CD8-positive, alpha-beta memory T cell (primary cell): ENCODE measurements at regions not wholly inside any gene's neighbourhood (a gene's known extent, or its start where the extent isn't known, plus 50 kb on each side); places are given as distances from the start of the nearest gene placed in this dataset.
"Not testable (repeated sequence)": the region's sequence is repeated elsewhere in the genome, so short reads cannot be mapped to it uniquely, and the experiment has no call there.

Experiments used
- CTCF ChIA-PET: fragments of 350-600 bp; sonication (Branson Sonifier 250); formaldehyde crosslinking; loops from one replicate; lab custom pipeline; 2021; ENCODE audit warnings: antibody characterized with exemption; lab: Charles Lee
- POLR2A ChIA-PET: fragments of 350-600 bp; sonication (Branson Sonifier 250); formaldehyde crosslinking; loops from one replicate; lab custom pipeline; 2021; ENCODE audit warnings: antibody characterized with exemption; lab: Charles Lee
- DNase-seq, 5 donors: peaks; one replicate each; pipeline versions ENCODE4 v3.0.0 to v3.0.0-alpha.2; 2020 to 2022; ENCODE audit warnings: mixed read lengths in 1 of 5
- H3K27ac ChIP-seq: one replicate; pipeline ENCODE4 v1.7.0; 2013; ENCODE audit warnings: low read depth, mild to moderate bottlenecking, low read length, moderate library complexity
- H3K27me3 ChIP-seq: 2 replicates; pipeline ENCODE4 v1.7.0; 2013; ENCODE audit warnings: low read length, mild to moderate bottlenecking; ENCODE audit not compliant: insufficient read depth, poor library complexity, severe bottlenecking
- H3K36me3 ChIP-seq: 2 replicates; pipeline ENCODE4 v1.7.0; 2013; ENCODE audit warnings: mild to moderate bottlenecking, low read length, moderate library complexity; ENCODE audit not compliant: insufficient read depth
- H3K4me1 ChIP-seq: 2 replicates; pipeline ENCODE4 v1.7.0; 2013; ENCODE audit warnings: mild to moderate bottlenecking, low read length, moderate library complexity; ENCODE audit not compliant: insufficient read depth
- H3K4me3 ChIP-seq: 2 replicates; pipeline ENCODE4 v1.7.0; 2013; ENCODE audit warnings: mild to moderate bottlenecking, low read length
- H3K9me3 ChIP-seq: 2 replicates; pipeline ENCODE4 v1.7.0; 2013; ENCODE audit warnings: mild to moderate bottlenecking, low read length
- H3K27ac Mint-ChIP-seq, 8 donors: one replicate each; pipeline ENCODE4 v1.8.0; 2020 to 2021; ENCODE audit warnings: mixed read lengths in 8 of 8, mild to moderate bottlenecking in 6 of 8, inconsistent platforms in 3 of 8, moderate library complexity in 3 of 8
- H3K27me3 Mint-ChIP-seq, 2 donors: one replicate each; pipeline ENCODE4 v1.8.0; 2020 to 2021; ENCODE audit warnings: mixed read lengths in 2 of 2, mild to moderate bottlenecking in 1 of 2, moderate library complexity in 1 of 2
- H3K36me3 Mint-ChIP-seq, 3 donors: one replicate each; pipeline ENCODE4 v1.8.0; 2020 to 2021; ENCODE audit warnings: mixed read lengths in 3 of 3, inconsistent platforms in 1 of 3, mild to moderate bottlenecking in 1 of 3
- H3K4me1 Mint-ChIP-seq, 3 donors: one replicate each; pipeline ENCODE4 v1.8.0; 2020 to 2021; ENCODE audit warnings: mixed read lengths in 3 of 3, inconsistent platforms in 1 of 3, mild to moderate bottlenecking in 1 of 3
- H3K4me3 Mint-ChIP-seq, 7 donors: one replicate each; pipeline ENCODE4 v1.8.0; 2020 to 2021; ENCODE audit warnings: mixed read lengths in 7 of 7, mild to moderate bottlenecking in 6 of 7, moderate library complexity in 4 of 7, inconsistent platforms in 2 of 7
- H3K9me3 Mint-ChIP-seq, 5 donors: one replicate each; pipeline ENCODE4 v1.8.0; 2020 to 2022; ENCODE audit warnings: mixed read lengths in 5 of 5, mild to moderate bottlenecking in 3 of 5, moderate library complexity in 2 of 5, inconsistent platforms in 1 of 5

DNA sequence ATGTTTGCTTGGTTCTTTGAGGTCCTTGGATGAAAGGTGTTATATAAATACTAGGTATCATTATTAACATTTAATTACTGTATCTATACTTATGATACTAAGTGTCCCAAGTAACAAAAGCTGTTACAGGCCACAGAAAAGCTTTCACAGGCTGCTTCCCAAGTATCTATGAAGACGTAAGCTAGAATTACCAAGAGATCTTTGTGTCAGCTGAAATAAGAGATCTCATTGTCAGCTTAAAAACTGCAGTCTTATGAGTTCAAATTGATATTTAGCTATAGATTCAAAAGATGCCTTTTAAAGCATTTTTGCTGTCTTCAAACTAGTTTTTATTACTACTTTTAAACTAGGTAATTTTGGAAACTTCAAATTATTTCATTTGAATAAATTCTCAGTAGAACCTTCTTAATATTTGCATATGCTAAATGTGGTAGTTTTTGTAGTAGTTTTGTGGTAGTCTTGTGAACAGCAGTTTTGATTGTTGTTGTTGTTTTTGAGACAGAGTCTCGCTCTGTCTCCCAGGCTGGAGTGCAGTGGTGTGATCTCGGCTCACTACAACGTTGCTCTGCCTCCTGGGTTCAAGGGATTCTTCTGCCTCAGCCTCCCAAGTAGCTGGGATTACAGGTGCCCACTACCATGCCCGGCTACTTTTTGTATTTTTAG is 170.0 kb upstream of the RPL34 start:
- Histone ChIP-seq H3K4me1 (peaks cover 7% of the 10 kb centered on the region), H3K27ac (no peak overlapping the region), H3K9me3 (no peaks in the 10 kb centered on the region), H3K27me3 (no peaks in the 10 kb centered on the region), H3K36me3 (no peaks in the 10 kb centered on the region), H3K4me3 (no peak overlapping the region)
- DNase-seq: no peak
- H3K27me3 Mint-ChIP-seq: peaks cover 5 to 14% of the 10 kb centered on the region in 2 donors
- peaks cover 5 to 7% (median 5%) of the 10 kb centered on the region in 3 donors for H3K4me1 Mint-ChIP-seq
- POLR2A ChIA-PET: no interaction called here
- peaks cover 0 to 4% (median 0%) of the 10 kb centered on the region in 5 donors for H3K9me3 Mint-ChIP-seq
- CTCF ChIA-PET: no interaction called here
- no peak overlapping the region for H3K27ac Mint-ChIP-seq
- no peak overlapping the region for H3K4me3 Mint-ChIP-seq
- H3K36me3 Mint-ChIP-seq: peaks cover 0 to 3% (median 0%) of the 10 kb centered on the region in 3 donors

DNA sequence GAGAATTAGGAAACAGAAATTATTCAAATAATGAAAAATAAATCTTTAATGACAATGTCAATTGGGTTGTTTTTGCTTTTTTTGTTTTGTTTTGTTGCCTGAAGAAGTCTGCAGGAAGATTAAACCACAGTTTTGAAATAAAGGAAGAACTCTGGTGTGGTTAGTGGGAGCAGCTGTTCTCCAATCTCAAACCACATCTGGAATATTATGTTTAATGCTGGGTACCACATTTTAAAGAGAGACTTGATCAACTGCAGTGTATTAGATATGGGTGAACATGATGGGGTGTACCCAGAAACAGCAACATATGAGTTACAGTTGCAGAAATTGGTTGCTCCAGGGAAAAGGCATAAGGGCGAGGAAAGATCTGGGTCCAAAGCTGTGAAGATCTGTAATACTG is 171.2 kb upstream of the RPL34 start:
- H3K27me3 Mint-ChIP-seq: peaks cover 5 to 14% of the 10 kb centered on the region in 2 donors
- H3K27ac Mint-ChIP-seq: no peak overlapping the region
- peaks cover 7% of the 10 kb centered on the region for H3K4me1 ChIP-seq
- CTCF ChIA-PET: no interaction called here
- peaks cover 5 to 7% (median 5%) of the 10 kb centered on the region in 3 donors for H3K4me1 Mint-ChIP-seq
- no peak overlapping the region for H3K4me3 ChIP-seq
- H3K4me3 Mint-ChIP-seq: no peak overlapping the region
- no peak for DNase-seq
- peaks cover 0 to 4% (median 0%) of the 10 kb centered on the region in 5 donors for H3K9me3 Mint-ChIP-seq
- no peaks in the 10 kb centered on the region for H3K27me3 ChIP-seq
- H3K27ac ChIP-seq: no peak overlapping the region
- POLR2A ChIA-PET: no interaction called here
- no peaks in the 10 kb centered on the region for H3K36me3 ChIP-seq
- peaks cover 0 to 3% (median 0%) of the 10 kb centered on the region in 3 donors for H3K36me3 Mint-ChIP-seq
- H3K9me3 ChIP-seq: no peaks in the 10 kb centered on the region

DNA sequence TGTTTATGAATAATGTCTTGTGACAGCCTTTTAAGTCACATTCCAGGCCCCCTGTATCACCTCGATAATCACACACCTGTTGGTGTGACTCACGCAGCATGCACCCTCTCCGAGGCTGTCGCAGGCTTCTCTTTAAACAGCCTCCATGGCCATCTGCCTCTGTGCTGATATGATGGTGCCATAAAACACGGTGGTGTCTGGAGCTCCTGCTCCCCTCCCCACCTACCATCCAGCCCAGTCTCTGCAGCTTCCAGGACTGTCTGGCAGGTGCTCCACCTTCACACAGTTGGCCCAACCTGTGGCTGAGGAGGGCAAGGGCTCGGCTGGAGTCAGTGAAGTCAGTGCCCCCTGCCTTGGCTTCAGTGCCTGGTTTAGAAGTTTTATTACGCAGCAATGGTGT is 173.8 kb upstream of the RPL34 start:
- ChIA-PET CTCF (no interaction called here), POLR2A (no interaction called here)
- peaks cover 1 to 9% of the 10 kb centered on the region in 2 donors for H3K27me3 Mint-ChIP-seq
- no peaks in the 10 kb centered on the region for H3K9me3 ChIP-seq
- H3K27ac Mint-ChIP-seq: no peak overlapping the region
- peaks cover 0 to 4% (median 0%) of the 10 kb centered on the region in 5 donors for H3K9me3 Mint-ChIP-seq
- H3K4me3 ChIP-seq: no peak overlapping the region
- H3K4me1 ChIP-seq: peaks cover 7% of the 10 kb centered on the region
- DNase-seq: no peak
- H3K4me3 Mint-ChIP-seq: no peak overlapping the region
- no peaks in the 10 kb centered on the region for H3K36me3 ChIP-seq
- peaks cover 0 to 1% (median 0%) of the 10 kb centered on the region in 3 donors for H3K36me3 Mint-ChIP-seq
- no peaks in the 10 kb centered on the region for H3K27me3 ChIP-seq
- H3K27ac ChIP-seq: no peak overlapping the region
- peaks cover 5 to 7% (median 6%) of the 10 kb centered on the region in 3 donors for H3K4me1 Mint-ChIP-seq

DNA sequence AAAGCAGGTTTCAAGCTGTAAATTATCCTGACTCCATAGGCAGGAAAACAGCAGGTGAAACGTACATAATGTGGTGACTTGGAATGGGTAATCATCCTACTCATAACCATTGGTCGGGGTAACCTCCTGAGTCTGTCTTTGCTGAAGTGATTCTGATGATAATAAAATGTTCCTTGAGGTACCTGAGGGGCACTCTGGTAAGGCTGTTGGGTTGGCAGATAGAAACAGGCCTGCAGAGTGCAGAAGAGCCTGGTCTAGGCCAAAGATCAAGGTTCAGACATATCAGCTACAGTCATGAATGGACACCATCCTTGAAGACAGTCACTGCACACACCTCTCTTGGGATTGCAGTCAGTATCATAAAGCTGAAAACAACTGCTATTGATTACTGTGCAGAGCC is 174.7 kb upstream of the RPL34 start:
- peaks cover 1 to 9% of the 10 kb centered on the region in 2 donors for H3K27me3 Mint-ChIP-seq
- Histone ChIP-seq H3K36me3 (no peaks in the 10 kb centered on the region), H3K9me3 (no peaks in the 10 kb centered on the region), H3K27ac (no peak overlapping the region), H3K27me3 (no peaks in the 10 kb centered on the region), H3K4me3 (no peak overlapping the region), H3K4me1 (peaks cover 7% of the 10 kb centered on the region)
- no peak for DNase-seq
- peaks cover 5 to 7% (median 6%) of the 10 kb centered on the region in 3 donors for H3K4me1 Mint-ChIP-seq
- no peak overlapping the region for H3K27ac Mint-ChIP-seq
- peaks cover 0 to 1% (median 0%) of the 10 kb centered on the region in 3 donors for H3K36me3 Mint-ChIP-seq
- H3K9me3 Mint-ChIP-seq: peaks cover 0 to 4% (median 0%) of the 10 kb centered on the region in 5 donors
- no peak overlapping the region for H3K4me3 Mint-ChIP-seq
- POLR2A ChIA-PET: no interaction called here
- CTCF ChIA-PET: no interaction called here

DNA sequence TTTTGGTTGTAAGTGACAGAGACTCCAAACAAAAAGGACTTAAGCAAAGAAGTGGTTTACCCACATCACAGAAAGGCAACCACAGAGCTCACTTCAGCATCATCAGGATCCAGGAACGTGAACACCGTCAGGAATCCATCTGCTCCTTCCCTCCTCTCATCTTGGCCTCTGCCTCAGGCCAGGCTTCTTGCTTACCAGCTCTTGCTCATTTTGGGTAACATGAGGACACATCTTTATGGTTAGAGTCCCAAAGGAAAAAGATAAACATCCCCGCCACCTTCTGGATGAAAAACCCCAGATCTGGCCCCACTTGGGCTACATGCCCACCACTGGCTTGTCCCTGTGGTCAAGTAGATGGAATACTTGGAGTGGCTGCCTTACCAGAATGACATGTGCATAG is 176.8 kb upstream of the RPL34 start:
- no peak overlapping the region for H3K27ac Mint-ChIP-seq
- peaks cover 0 to 1% (median 0%) of the 10 kb centered on the region in 3 donors for H3K36me3 Mint-ChIP-seq
- H3K36me3 ChIP-seq: no peaks in the 10 kb centered on the region
- H3K4me1 Mint-ChIP-seq: peaks cover 7 to 8% (median 8%) of the 10 kb centered on the region in 3 donors
- H3K4me3 ChIP-seq: no peak overlapping the region
- no peak for DNase-seq
- no peaks in the 10 kb centered on the region for H3K27me3 ChIP-seq
- ChIA-PET POLR2A (no interaction called here), CTCF (no interaction called here)
- H3K9me3 Mint-ChIP-seq: peaks cover 0 to 2% (median 0%) of the 10 kb centered on the region in 5 donors
- peaks cover 1 to 9% of the 10 kb centered on the region in 2 donors for H3K27me3 Mint-ChIP-seq
- no peaks in the 10 kb centered on the region for H3K9me3 ChIP-seq
- no peaks in the 10 kb centered on the region for H3K4me1 ChIP-seq
- H3K4me3 Mint-ChIP-seq: no peak overlapping the region
- no peak overlapping the region for H3K27ac ChIP-seq

DNA sequence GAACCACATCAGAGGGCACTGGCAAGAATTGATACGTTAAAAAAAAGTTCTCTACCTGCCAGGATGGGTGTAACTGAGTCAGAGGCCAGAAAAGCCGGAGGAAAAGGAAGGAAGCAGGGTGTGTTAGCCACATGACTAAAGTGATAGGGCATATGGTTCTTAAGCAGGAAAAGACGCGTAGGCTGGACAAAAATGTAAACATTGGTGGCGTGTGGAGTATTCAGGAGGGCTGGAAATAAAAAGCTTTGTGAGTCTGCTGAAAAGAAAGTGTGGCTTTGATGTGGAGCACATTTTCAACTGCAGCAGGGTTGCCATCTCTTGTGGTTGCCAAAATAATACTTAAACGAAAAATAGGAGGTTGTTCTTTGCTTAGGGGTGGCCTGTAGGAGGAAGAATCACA is 186.5 kb upstream of the RPL34 start:
- H3K27me3 ChIP-seq: no peaks in the 10 kb centered on the region
- H3K4me3 Mint-ChIP-seq: peak overlapping the region in 6 of 7 donors; percentile 23 to 65 (median 54)
- peaks cover 0 to 1% of the 10 kb centered on the region in 2 donors for H3K27me3 Mint-ChIP-seq
- H3K36me3 ChIP-seq: no peaks in the 10 kb centered on the region
- no peak overlapping the region for H3K27ac ChIP-seq
- H3K4me1 Mint-ChIP-seq: peaks cover 35 to 45% (median 36%) of the 10 kb centered on the region in 3 donors
- H3K4me3 ChIP-seq: peak overlapping the region; percentile 50
- peak overlapping the region; percentile 47 to 98 (median 80) for H3K27ac Mint-ChIP-seq
- POLR2A ChIA-PET: no interaction called here
- H3K36me3 Mint-ChIP-seq: no peaks in the 10 kb centered on the region
- H3K9me3 ChIP-seq: no peaks in the 10 kb centered on the region
- peaks cover 33% of the 10 kb centered on the region for H3K4me1 ChIP-seq
- DNase-seq: peak in 3 of 5 donors; percentile 50 to 76 (median 57)
- CTCF ChIA-PET: no interaction called here
- H3K9me3 Mint-ChIP-seq: no peaks in the 10 kb centered on the region

DNA sequence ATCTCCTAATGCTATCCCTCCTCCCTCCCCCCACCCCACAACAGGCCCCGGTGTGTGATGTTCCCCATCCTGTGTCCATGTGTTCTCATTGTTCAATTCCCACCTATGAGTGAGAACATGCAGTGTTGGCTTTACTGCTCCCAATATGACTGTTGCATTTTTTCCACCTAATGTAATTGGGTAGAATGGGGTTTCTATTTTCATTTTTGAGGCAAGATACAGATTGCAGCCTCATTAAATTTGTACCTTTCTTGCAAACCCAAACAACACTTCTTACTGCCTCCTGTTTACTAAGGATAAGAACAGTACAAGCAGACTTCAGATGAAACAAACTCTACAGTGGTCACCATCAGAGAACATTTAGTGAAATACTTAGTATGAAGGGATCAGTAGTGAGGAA is 187.0 kb upstream of the RPL34 start:
- H3K9me3 ChIP-seq, H3K9me3 Mint-ChIP-seq, H3K27ac ChIP-seq, POLR2A ChIA-PET, H3K36me3 ChIP-seq, H3K4me3 ChIP-seq, CTCF ChIA-PET, H3K27me3 ChIP-seq, H3K27me3 Mint-ChIP-seq, H3K36me3 Mint-ChIP-seq, DNase-seq: not testable (repeated sequence)
- Mint-ChIP-seq H3K4me1 (peaks cover 35 to 48% (median 36%) of the 10 kb centered on the region in 3 donors), H3K27ac (peak overlapping the region; percentile 47 to 98 (median 80)), H3K4me3 (peak overlapping the region in 6 of 7 donors; percentile 23 to 65 (median 54))
- peaks cover 33% of the 10 kb centered on the region for H3K4me1 ChIP-seq

DNA sequence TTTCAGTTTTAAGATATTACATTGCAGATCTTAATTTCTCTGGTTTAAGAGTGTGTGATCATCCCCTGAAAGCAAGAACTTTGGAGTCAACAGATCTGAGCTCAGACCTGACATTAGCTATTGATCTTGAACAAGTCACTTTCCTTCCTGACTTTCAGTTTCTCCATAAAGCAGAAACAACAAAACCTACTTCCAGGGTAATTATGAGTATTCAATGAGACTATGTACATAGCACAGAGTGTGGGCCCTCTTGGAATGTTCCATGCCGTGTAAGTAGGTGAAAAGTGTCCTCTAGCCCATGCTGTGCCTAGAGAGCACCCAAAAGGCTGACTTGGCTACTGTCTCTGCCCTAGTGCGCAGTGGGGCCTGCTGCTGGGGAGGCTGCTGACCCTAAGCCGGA is 188.0 kb upstream of the RPL34 start:
- H3K9me3 Mint-ChIP-seq: no peaks in the 10 kb centered on the region
- no peaks in the 10 kb centered on the region for H3K27me3 ChIP-seq
- no peak overlapping the region for H3K27ac ChIP-seq
- peaks cover 33% of the 10 kb centered on the region for H3K4me1 ChIP-seq
- no peaks in the 10 kb centered on the region for H3K27me3 Mint-ChIP-seq
- no peak overlapping the region for H3K4me3 ChIP-seq
- H3K36me3 Mint-ChIP-seq: no peaks in the 10 kb centered on the region
- H3K36me3 ChIP-seq: no peaks in the 10 kb centered on the region
- ChIA-PET POLR2A (no interaction called here), CTCF (no interaction called here)
- no peaks in the 10 kb centered on the region for H3K9me3 ChIP-seq
- no peak overlapping the region for H3K4me3 Mint-ChIP-seq
- DNase-seq: peak in 1 of 5 donors; percentile 16
- H3K27ac Mint-ChIP-seq: peak overlapping the region in 7 of 8 donors; percentile 21 to 59 (median 35)
- H3K4me1 Mint-ChIP-seq: peaks cover 35 to 55% (median 40%) of the 10 kb centered on the region in 3 donors
